H1 (cell line): ENCODE measurements at regions not wholly inside any gene's neighbourhood (a gene's known extent, or its start where the extent isn't known, plus 50 kb on each side); places are given as distances from the start of the nearest gene placed in this dataset.

Experiments used
- CTCF ChIA-PET: fragments of 300-600 bp; sonication (Branson Sonifier 250); formaldehyde crosslinking; loops from one replicate; lab custom pipeline; 2021; ENCODE audit not compliant: partially characterized antibody; lab: Charles Lee
- POLR2A ChIA-PET: fragments of 300-600 bp; sonication (Branson Sonifier 250); formaldehyde crosslinking; loops from one replicate; lab custom pipeline; 2021; ENCODE audit warnings: inconsistent platforms; ENCODE audit not compliant: partially characterized antibody; lab: Charles Lee
- DNase-seq, 2 experiments: peaks; one replicate each; pipeline versions ENCODE4 v3.0.0 to v3.0.0-alpha.2; 2010 to 2022; ENCODE audit warnings: low spot score in 2 of 2, low read depth in 1 of 2, mixed read lengths in 1 of 2
- FAIRE-seq: peaks from 2 replicates; lab custom pipeline; 2011; peaks lifted over from hg19 to GRCh38; lab: Jason Lieb, UNC
- H2AFZ ChIP-seq: 2 replicates; pipeline ENCODE4 v1.8.1; 2012; ENCODE audit warnings: low read length, inconsistent platforms
- H2AK5ac ChIP-seq: 2 replicates; pipeline ENCODE4 v1.6.1; 2013; ENCODE audit warnings: low read depth, low read length
- H2BK120ac ChIP-seq: replicated peaks from 2 replicates; pipeline ENCODE3; 2013; ENCODE audit warnings: low read depth, low read length, inconsistent platforms
- H2BK12ac ChIP-seq: 2 replicates; pipeline ENCODE4 v1.6.1; 2013; ENCODE audit warnings: low read depth, low read length
- H2BK15ac ChIP-seq: 2 replicates; pipeline ENCODE4 v1.6.1; 2013; ENCODE audit warnings: low read length
- H2BK20ac ChIP-seq: 2 replicates; pipeline ENCODE4 v1.6.1; 2013; ENCODE audit warnings: low read length
- H2BK5ac ChIP-seq: 2 replicates; pipeline ENCODE4 v1.6.1; 2013; ENCODE audit warnings: low read depth, low read length
- H3K14ac ChIP-seq: 2 replicates; pipeline ENCODE4 v1.6.1; 2013; ENCODE audit warnings: inconsistent platforms; ENCODE audit not compliant: insufficient read length
- H3K18ac ChIP-seq: 2 replicates; pipeline ENCODE4 v1.6.1; 2013; ENCODE audit warnings: low read length; ENCODE audit errors: extremely low read depth
- H3K23ac ChIP-seq: 2 replicates; pipeline ENCODE4 v1.6.1; 2013; ENCODE audit warnings: inconsistent platforms; ENCODE audit not compliant: insufficient read length
- H3K23me2 ChIP-seq: 2 replicates; pipeline ENCODE4 v1.6.1; 2013; ENCODE audit warnings: low read depth, low read length
- H3K27ac ChIP-seq: 2 replicates; pipeline ENCODE4 v1.6.1; 2011; ENCODE audit warnings: low read depth, low read length, inconsistent platforms
- H3K27me3 ChIP-seq, 4 experiments: replicated peaks in 1 of 4; 1 replicate in 1 of 4; 2 replicates in 3 of 4; pipeline versions ENCODE4 v1.6.1 to v1.8.1; 2011 to 2013; ENCODE audit warnings: low read length in 3 of 4, mild to moderate bottlenecking in 3 of 4, inconsistent platforms in 2 of 4, mixed read lengths in 2 of 4, moderate library complexity in 1 of 4; ENCODE audit not compliant: control insufficient read depth in 3 of 4, insufficient read depth in 3 of 4; ENCODE audit errors: extremely low read depth in 1 of 4
- H3K36me3 ChIP-seq, 4 experiments: 2 replicates each; pipeline versions ENCODE4 v1.6.1 to v1.8.1; 2011 to 2013; ENCODE audit warnings: mild to moderate bottlenecking in 4 of 4, low read length in 3 of 4, moderate library complexity in 2 of 4, control low read depth in 1 of 4, inconsistent platforms in 1 of 4; ENCODE audit not compliant: insufficient read depth in 4 of 4, control insufficient read depth in 2 of 4
- H3K4ac ChIP-seq: replicated peaks from 2 replicates; pipeline ENCODE3; 2013; ENCODE audit warnings: low read length, low read depth, mixed read lengths, inconsistent platforms; ENCODE audit not compliant: insufficient read length
- H3K4me1 ChIP-seq, 4 experiments: replicated peaks in 1 of 4; 1 replicate in 1 of 4; 2 replicates in 3 of 4; pipeline versions ENCODE4 v1.6.1 to v1.8.1; 2011 to 2013; ENCODE audit warnings: low read length in 3 of 4, inconsistent platforms in 2 of 4, mixed read lengths in 1 of 4; ENCODE audit not compliant: insufficient read depth in 4 of 4, control insufficient read depth in 3 of 4
- H3K4me2 ChIP-seq, 2 experiments: 2 replicates each; pipeline versions ENCODE4 v1.6.1 to v1.8.1; 2011 to 2013; ENCODE audit warnings: low read depth in 2 of 2, low read length in 2 of 2, control low read depth in 1 of 2, inconsistent platforms in 1 of 2, mild to moderate bottlenecking in 1 of 2; ENCODE audit not compliant: insufficient read depth in 1 of 2
- H3K4me3 ChIP-seq, 4 experiments: fragments of 200-600, 300-600 bp in 1 of 4; sonication (generic), shearing (Covaris generic), sonication (Bioruptor Twin) in 1 of 4; 2 replicates each; pipeline versions ENCODE4 v1.5.1 to v1.8.1; 2011 to 2016; ENCODE audit warnings: low read length in 4 of 4, low read depth in 3 of 4, control low read depth in 2 of 4, inconsistent platforms in 2 of 4, mild to moderate bottlenecking in 2 of 4, mixed read lengths in 1 of 4, moderate library complexity in 1 of 4; ENCODE audit not compliant: insufficient read depth in 2 of 4; ENCODE audit errors: extremely low read depth in 1 of 4
- H3K56ac ChIP-seq: replicated peaks from 2 replicates; pipeline ENCODE3; 2013; ENCODE audit warnings: low read depth, mild to moderate bottlenecking, mixed read lengths, low read length, inconsistent platforms; ENCODE audit not compliant: insufficient read length
- H3K79me1 ChIP-seq: 2 replicates; pipeline ENCODE4 v1.6.1; 2013; ENCODE audit warnings: low read depth, low read length, control low read depth
- H3K79me2 ChIP-seq, 2 experiments: 2 replicates each; pipeline versions ENCODE4 v1.6.1 to v1.8.1; 2012 to 2013; ENCODE audit warnings: low read length in 2 of 2, mild to moderate bottlenecking in 2 of 2, inconsistent platforms in 1 of 2; ENCODE audit not compliant: insufficient read depth in 2 of 2, control insufficient read depth in 1 of 2
- H3K9ac ChIP-seq, 4 experiments: replicated peaks in 1 of 4; 1 replicate in 1 of 4; 2 replicates in 3 of 4; pipeline versions ENCODE4 v1.6.1 to v1.8.1; 2011 to 2013; ENCODE audit warnings: low read depth in 3 of 4, low read length in 3 of 4, control low read depth in 2 of 4, mild to moderate bottlenecking in 2 of 4, moderate library complexity in 2 of 4, inconsistent platforms in 1 of 4; ENCODE audit errors: extremely low read depth in 1 of 4
- H3K9me3 ChIP-seq, 2 experiments: 2 replicates each; pipeline versions ENCODE4 v1.6.1 to v1.8.1; 2012 to 2013; ENCODE audit warnings: mild to moderate bottlenecking in 2 of 2, moderate library complexity in 2 of 2, control low read depth in 1 of 2, inconsistent platforms in 1 of 2, low read depth in 1 of 2, low read length in 1 of 2, mixed read lengths in 1 of 2; ENCODE audit not compliant: insufficient read depth in 2 of 2
- H4K20me1 ChIP-seq, 2 experiments: replicated peaks in 1 of 2; 2 replicates each; pipeline versions ENCODE3 to v1.8.1; 2011 to 2013; ENCODE audit warnings: inconsistent platforms in 2 of 2, low read length in 2 of 2, mild to moderate bottlenecking in 1 of 2; ENCODE audit not compliant: insufficient read depth in 2 of 2, control insufficient read depth in 1 of 2
- H4K5ac ChIP-seq: 2 replicates; pipeline ENCODE4 v1.6.1; 2013; ENCODE audit warnings: low read length, low read depth, mixed read lengths, inconsistent platforms; ENCODE audit not compliant: insufficient read length
- H4K8ac ChIP-seq: 2 replicates; pipeline ENCODE4 v1.8.0; 2013; ENCODE audit warnings: mild to moderate bottlenecking, moderate library complexity, low read length, inconsistent platforms; ENCODE audit not compliant: insufficient read depth; ENCODE audit errors: extremely low read depth
- H4K91ac ChIP-seq: replicated peaks from 2 replicates; pipeline ENCODE3; 2013; ENCODE audit warnings: low read length, mixed read lengths, inconsistent platforms; ENCODE audit not compliant: insufficient read length
- ASH2L ChIP-seq: fragments of 200-600, 300-600 bp; sonication (generic); IDR thresholded peaks from one replicate; pipeline ENCODE4 v1.7.1; 2017; ENCODE audit warnings: low read length
- CBX8 ChIP-seq: fragments of 300-800, 300-1000 bp; sonication (generic); IDR thresholded peaks from 2 replicates; pipeline ENCODE4 v1.7.1; 2016; ENCODE audit warnings: low read depth, low read length, borderline replicate concordance
- CTBP2 ChIP-seq: IDR thresholded peaks from 2 replicates; pipeline ENCODE4 v1.7.0; 2011; ENCODE audit warnings: borderline replicate concordance, mild to moderate bottlenecking, moderate library complexity, mixed read lengths, low read length; ENCODE audit not compliant: insufficient read depth, insufficient read length
- EZH2 ChIP-seq: fragments of 200-600 bp; sonication (generic); IDR thresholded peaks from 2 replicates; pipeline ENCODE4 v1.7.1; 2012; ENCODE audit warnings: low read depth, mild to moderate bottlenecking, moderate library complexity, low read length, inconsistent platforms; ENCODE audit not compliant: severe bottlenecking
- FOSL1 ChIP-seq: IDR thresholded peaks from 2 replicates; pipeline ENCODE4 v1.6.1; 2011; ENCODE audit warnings: mild to moderate bottlenecking, low read depth, low read length, moderate library complexity; ENCODE audit not compliant: insufficient read depth
- HDAC6 ChIP-seq: IDR thresholded peaks from one replicate; pipeline ENCODE4 v1.7.1; 2012; ENCODE audit warnings: low read depth, mild to moderate bottlenecking, inconsistent platforms, low read length, moderate library complexity
- KDM4A ChIP-seq: IDR thresholded peaks from one replicate; pipeline ENCODE4 v1.7.1; 2012; ENCODE audit warnings: low read depth, mild to moderate bottlenecking, moderate library complexity, low read length, inconsistent platforms; ENCODE audit not compliant: severe bottlenecking
- MAFK ChIP-seq: IDR thresholded peaks from 2 replicates; pipeline ENCODE4 v1.6.1; 2012; ENCODE audit warnings: low read depth, mild to moderate bottlenecking, improper control_type of control experiment, low read length
- PHF8 ChIP-seq: fragments of 200-600 bp; sonication (generic); conservative IDR thresholded peaks from 2 replicates; pipeline ENCODE4 v1.7.1; 2012; ENCODE audit warnings: low read depth, mild to moderate bottlenecking, inconsistent platforms, low read length, moderate library complexity
- RNF2 ChIP-seq: fragments of 200-900, 300-1000 bp; sonication (generic); IDR thresholded peaks from 2 replicates; pipeline ENCODE4 v1.7.1; 2016; ENCODE audit warnings: borderline replicate concordance, low read depth, mild to moderate bottlenecking, antibody characterized with exemption, low read length; ENCODE audit not compliant: poor library complexity, severe bottlenecking; ENCODE audit errors: missing control alignments
- SAP30 ChIP-seq: fragments of 300-600 bp; sonication (generic); IDR thresholded peaks from 2 replicates; pipeline ENCODE4 v1.7.1; 2012; ENCODE audit warnings: low read length, moderate library complexity, mild to moderate bottlenecking, inconsistent platforms; ENCODE audit not compliant: insufficient read depth, insufficient replicate concordance
- SRF ChIP-seq: IDR thresholded peaks from 2 replicates; pipeline ENCODE4 v1.6.1; 2011; ENCODE audit warnings: mild to moderate bottlenecking, low read depth, low read length, moderate library complexity
- TEAD4 ChIP-seq: IDR thresholded peaks from 2 replicates; pipeline ENCODE4 v1.6.1; 2012; ENCODE audit warnings: low read depth, low read length, inconsistent platforms, mixed read lengths
- WGBS, 2 experiments: shearing (Covaris generic) in 1 of 2; methylation state at CpG; one replicate each; pipeline versions ENCODE4 v1.1.6 to v1.1.7; 2013 to 2015; ENCODE audit warnings: low lambda C conversion rate in 2 of 2, mixed read lengths in 2 of 2, inconsistent platforms in 1 of 2, low coverage in 1 of 2, missing lambda C conversion rate in 1 of 2; ENCODE audit not compliant: insufficient replicate concordance in 2 of 2, insufficient coverage in 1 of 2, insufficient read length in 1 of 2; ENCODE audit errors: extremely low coverage in 1 of 2, missing lambda C conversion rate in 1 of 2; 5-methylcytosine and 5-hydroxymethylcytosine counted together
- TF ChIP-seq, protein P1 (sequence below): IDR thresholded peaks from 2 replicates; pipeline ENCODE4 v1.6.1; 2012; ENCODE audit warnings: inconsistent platforms

- no peak overlapping the region for H4K5ac ChIP-seq
- no peak overlapping the region for H4K8ac ChIP-seq
- FAIRE-seq: no peak
- no peak overlapping the region for H3K56ac ChIP-seq
- DNase-seq: no peak
- ChIA-PET POLR2A (no interaction called here), CTCF (no interaction called here)
- no peaks in the 10 kb centered on the region for H4K20me1 ChIP-seq
- H2BK12ac ChIP-seq: no peak overlapping the region
- H3K9ac ChIP-seq: no peak overlapping the region
- H3K4me1 ChIP-seq: peaks cover 0 to 7% (median under 1%) of the 10 kb centered on the region in 4 experiments; a peak in 1 of 7 replicates
- H2AFZ ChIP-seq: no peak overlapping the region
- no peaks in the 10 kb centered on the region for H3K27me3 ChIP-seq
- no peak overlapping the region for H2BK15ac ChIP-seq
- no peaks in the 10 kb centered on the region for H3K23me2 ChIP-seq
- no peak overlapping the region for H3K23ac ChIP-seq
- H3K27ac ChIP-seq: no peak overlapping the region
- no peaks in the 10 kb centered on the region for H3K79me1 ChIP-seq
- no peak overlapping the region for H2AK5ac ChIP-seq
- H2BK120ac ChIP-seq: peak overlapping the region; percentile 84
- no peak overlapping the region for H3K4me2 ChIP-seq
- no peaks in the 10 kb centered on the region for H3K36me3 ChIP-seq
- H3K9me3 ChIP-seq: no peaks in the 10 kb centered on the region
- no peak overlapping the region for H3K18ac ChIP-seq
- no peak overlapping the region for H3K14ac ChIP-seq
- no peak overlapping the region for H4K91ac ChIP-seq
- 90% methylated on average over 3 of the region's 3 CpGs; no CpG with 5 or more reads in 1 of the 2 experiments for WGBS, 2 experiments
- no peak overlapping the region for H2BK20ac ChIP-seq
- no peak overlapping the region for H3K4me3 ChIP-seq
- H3K79me2 ChIP-seq: no peaks in the 10 kb centered on the region
- no peak overlapping the region for H3K4ac ChIP-seq
- H2BK5ac ChIP-seq: no peak overlapping the region
- TF ChIP-seq EZH2 (no peak), SRF (no peak), KDM4A (no peak), PHF8 (no peak), ASH2L (no peak), CBX8 (no peak), TEAD4 (no peak), CTBP2 (no peak), HDAC6 (no peak), RNF2 (no peak), MAFK (no peak), FOSL1 (no peak), SAP30 (no peak)
- TF ChIP-seq, protein P1, sequence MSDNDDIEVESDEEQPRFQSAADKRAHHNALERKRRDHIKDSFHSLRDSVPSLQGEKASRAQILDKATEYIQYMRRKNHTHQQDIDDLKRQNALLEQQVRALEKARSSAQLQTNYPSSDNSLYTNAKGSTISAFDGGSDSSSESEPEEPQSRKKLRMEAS: no peak
These were observed 121.1 kb upstream of the SEMA6A start for GRCh38 chr5:116695681-116696080.
